Gastrocnemius medialis (tissue), 4 donors: ENCODE measurements at regions not wholly inside any gene's neighbourhood (a gene's known extent, or its start where the extent isn't known, plus 50 kb on each side); places are given as distances from the start of the nearest gene placed in this dataset.

ENCODE experiments used
- CTCF ChIP-seq, 5 experiments: fragments of 450-650 bp in 3 of 5; fragments of 200-600 bp in 2 of 5; sonication (generic) in 2 of 5; IDR thresholded peaks in 4 of 5; conservative IDR thresholded peaks in 1 of 5; 1 replicate in 4 of 5; 2 replicates in 1 of 5; pipeline ENCODE4 v1.5.1; 2016 to 2019; ENCODE audit warnings: antibody characterized with exemption in 5 of 5, mild to moderate bottlenecking in 3 of 5, moderate library complexity in 3 of 5
- POLR2A ChIP-seq, 2 donors: fragments of 450-650 bp; IDR thresholded peaks; one replicate each; pipeline ENCODE4 v1.6.1; 2017; ENCODE audit warnings: antibody characterized with exemption in 2 of 2, mild to moderate bottlenecking in 2 of 2, moderate library complexity in 2 of 2

GRCh38 chr5:90113108-90113507 is 296.4 kb downstream of the CETN3 start:
- no peak for TF ChIP-seq CTCF (IDR thresholded peaks at IDR 0.05 in 4 of 5, conservative IDR thresholded peaks at IDR 0.05 in 1 of 5)
- no peak for TF ChIP-seq POLR2A (IDR thresholded peaks at IDR 0.05)
